HG02973 (cell line): ENCODE measurements at regions not wholly inside any gene's neighbourhood (a gene's known extent, or its start where the extent isn't known, plus 50 kb on each side); places are given as distances from the start of the nearest gene placed in this dataset.
"Not testable (repeated sequence)": the region's sequence is repeated elsewhere in the genome, so short reads cannot be mapped to it uniquely, and the experiment has no call there.

Experiments used
- ATAC-seq: cut with Tn5 transposase; IDR thresholded peaks from one replicate; pipeline ENCODE4 v1.9.1; 2021; ENCODE audit warnings: moderate library complexity; ENCODE audit not compliant: unreplicated experiment

GRCh38 chr10:3255075-3255474 is 82.5 kb upstream of the PITRM1 start:
- no peak for ATAC-seq

DNA sequence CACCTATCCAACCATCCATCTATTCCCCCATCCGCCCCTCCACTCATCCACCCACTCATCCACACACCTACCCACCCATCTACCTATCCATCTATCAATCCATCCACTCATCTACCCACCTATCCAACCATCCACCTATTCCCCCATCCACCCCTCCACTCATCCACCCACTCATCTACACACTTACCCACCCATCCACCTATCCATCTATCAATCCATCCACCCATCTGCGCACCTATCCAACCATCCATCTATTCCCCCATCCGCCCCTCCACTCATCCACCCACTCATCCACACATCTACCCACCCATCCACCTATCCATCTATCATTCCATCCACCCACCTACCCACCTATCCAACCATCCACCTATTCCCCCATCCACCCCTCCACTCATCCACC is 81.4 kb upstream of the PITRM1 start:
- not testable (repeated sequence) for ATAC-seq

DNA sequence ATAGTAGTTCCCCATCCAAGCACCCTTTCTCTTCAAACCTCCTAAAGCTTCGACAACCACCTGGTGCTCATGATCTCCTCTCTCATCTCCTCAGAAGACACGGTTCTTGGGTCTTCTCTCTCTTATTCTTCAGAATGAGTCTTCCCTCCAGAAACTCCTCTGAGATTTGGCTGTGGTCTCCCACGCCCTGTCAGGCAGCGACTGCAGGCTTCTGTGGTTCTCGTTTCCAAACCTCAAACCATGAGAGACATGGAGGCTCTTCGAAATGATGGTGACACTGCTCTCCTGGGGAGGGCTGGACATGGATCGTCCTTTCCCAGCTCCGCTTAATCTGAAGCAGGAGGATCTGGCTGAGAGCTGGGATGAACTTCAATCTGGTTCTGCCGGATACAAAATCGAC is 78.6 kb upstream of the PITRM1 start:
- ATAC-seq: no peak

DNA sequence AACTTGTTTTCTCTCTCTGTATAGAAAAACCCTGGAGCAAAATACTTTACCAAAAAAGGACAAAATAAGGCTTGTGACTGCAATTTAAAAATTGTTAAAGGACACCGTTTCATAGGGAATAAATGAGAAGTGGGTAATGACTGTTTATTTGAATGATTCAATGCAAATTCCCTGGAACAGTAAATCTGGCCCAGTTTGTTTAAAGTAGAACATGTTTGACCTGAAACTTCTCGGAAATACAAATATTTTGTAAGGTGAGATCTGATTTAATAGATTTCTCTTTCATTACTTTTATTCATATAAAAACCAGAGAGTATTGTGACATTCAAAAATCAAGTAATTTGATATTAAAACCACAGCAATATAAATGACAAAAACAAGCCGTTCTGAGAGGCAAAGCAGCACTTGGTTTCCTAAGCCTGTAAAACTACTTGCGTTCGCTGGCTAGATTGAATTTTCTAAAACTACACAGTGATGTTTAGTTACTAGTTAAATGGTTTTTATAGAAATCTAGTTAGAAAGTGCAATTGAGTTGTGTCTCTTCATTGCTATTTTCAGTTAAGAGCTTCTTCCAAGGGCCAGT is 76.8 kb upstream of the PITRM1 start:
- no peak for ATAC-seq

DNA sequence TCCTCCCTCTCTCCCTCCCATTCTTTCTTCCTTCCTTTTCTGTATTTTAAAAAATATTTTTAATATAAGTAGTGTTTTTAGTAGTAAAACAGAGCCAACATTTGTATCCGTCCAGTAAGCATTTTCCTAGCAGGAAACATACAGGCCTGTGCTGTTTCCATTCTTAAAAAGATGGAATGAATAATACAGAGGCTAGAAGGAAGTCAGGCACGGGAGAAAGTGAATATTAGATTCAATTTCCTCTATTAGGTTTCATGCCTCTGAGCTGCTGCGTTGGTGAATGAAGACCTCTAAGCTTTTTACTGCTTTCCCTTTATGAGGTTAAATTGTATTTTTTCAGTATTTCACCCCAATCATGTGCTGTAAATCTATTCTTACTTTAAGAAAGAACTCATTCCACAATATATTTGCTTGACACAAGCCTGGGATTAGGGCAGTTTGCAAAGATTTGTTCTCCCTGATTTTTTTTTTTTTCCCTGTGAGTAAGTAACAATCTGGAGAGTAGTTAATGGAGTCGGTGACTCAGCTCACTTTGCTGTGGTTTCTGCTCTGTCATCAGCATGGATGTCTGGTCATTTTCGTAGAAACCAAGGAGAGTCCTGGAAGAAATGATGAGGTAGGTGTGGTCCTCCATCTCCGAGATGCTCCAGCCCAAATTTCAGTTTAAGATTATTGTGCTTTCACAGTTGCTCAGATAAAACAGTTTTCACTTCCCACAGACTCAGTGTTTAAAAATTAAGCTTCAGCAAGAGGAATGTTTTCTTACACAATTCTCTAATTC is 76.1 kb upstream of the PITRM1 start:
- ATAC-seq: no peak

GRCh38 chr10:3245395-3245794 is 72.8 kb upstream of the PITRM1 start:
- ATAC-seq: no peak

DNA sequence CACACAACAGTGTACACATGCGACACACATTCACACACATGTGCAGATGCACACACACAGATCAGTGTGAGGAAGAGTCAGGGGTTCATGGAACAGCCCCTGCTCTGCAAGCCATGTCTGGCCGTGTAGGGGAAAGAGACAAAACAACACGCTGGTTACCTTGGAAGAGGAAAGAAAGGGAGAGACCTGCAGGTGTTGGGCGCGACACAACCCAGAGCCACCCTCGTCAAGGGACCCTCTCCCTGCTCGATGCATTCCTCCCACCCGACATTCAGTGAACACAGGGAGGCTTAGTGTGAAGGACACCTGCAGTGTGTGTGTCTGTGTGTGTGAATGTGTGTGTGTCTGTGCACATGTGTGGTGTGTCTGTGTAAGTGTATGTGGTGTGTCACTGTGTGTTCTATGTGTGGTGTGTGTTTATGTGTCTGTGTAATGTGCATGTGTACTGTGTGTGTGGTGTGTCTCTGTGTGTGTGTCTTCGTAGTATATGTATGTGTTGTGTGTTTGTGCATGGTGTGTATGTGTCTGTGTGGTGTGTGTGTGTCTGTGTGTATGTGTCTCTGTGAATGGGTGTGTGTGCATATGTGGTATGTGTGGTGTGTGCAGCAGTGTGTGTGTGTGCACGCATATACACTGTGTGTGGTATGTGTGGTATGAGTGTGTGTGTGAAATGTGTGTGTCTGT is 69.5 kb upstream of the PITRM1 start:
- ATAC-seq: no peak

GRCh38 chr10:3241274-3241921 is 68.8 kb upstream of the PITRM1 start:
- no peak for ATAC-seq

- no peak for ATAC-seq
Observed at GRCh38 chr10:3239920-3240894, 67.6 kb upstream of the PITRM1 start.

DNA sequence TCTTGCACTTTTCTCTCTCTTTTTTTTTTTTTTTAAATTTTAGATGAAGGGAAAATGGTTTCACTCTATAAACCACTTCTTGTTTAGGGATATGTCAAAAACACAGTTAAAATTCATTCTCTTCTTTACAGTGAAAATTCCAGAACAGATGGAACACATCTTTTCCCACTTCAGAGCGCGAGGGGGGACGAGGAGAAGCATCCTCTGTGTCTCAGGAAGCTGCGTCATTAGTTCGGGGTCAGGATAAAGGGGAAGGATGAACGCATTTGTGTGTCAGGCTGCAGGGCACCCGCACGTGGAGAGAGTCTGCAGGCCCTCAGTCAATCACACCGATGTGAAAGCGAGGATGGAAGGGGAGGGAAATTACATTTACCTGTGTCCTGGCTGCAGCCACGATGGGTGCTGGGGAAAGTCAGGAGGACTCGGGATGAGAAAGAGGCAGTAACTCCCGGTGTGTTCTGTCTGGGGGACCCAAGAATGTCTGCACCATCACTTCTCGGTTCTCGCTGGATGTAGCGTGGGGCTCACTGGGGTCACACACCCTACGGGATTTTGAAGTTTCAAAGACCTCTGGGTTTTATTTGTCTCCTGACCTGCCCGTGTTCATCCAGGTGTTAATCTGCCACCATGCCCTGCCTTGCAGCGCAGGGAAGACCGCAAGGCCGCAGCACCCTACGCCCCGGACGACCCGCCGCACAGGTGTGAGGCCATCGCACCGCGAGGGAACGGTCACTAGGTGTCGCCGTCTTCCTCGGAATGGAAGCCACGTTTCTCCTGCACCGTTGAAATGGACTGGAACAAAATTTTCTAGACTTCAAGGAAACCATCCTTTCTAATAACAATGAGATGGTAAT is 66.7 kb upstream of the PITRM1 start:
- ATAC-seq: no peak

DNA sequence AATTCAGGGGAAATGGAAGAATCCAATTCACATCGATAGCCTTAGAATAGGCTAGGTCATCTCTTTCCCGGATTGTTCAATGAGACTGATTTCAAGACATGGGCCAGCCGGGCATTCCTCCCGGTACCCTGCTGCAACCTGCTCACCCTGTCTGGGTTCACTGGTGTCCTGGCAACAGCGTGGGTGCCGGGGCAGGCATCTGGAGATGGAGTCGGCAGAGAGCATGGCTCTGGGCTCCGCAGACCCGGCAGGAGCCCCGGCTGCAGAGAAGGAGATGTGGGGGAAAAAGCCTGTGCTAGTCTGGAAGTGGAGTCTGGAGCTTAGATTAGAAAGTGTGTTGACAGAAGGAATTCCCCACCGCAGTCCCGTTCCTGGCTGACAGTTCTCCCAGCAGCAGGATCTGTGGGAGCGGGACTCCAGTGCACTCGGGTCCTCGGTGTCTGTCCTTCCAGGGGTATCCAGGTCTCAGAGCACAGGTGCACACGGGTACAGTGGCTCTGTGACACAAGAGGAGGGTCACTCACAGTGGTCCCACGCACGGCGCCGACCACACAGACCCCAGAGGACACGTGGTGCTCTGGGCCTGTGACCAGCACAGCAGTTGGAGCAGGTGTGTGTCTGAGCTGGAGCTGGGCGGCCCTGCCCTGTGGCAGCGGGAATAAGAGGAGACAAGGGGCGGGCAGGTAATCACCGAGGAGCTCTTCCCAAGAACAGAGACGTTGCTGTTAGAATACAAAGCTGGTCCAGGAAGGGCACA is 65.7 kb upstream of the PITRM1 start:
- ATAC-seq: no peak

GRCh38 chr10:3237530-3237929 is 64.9 kb upstream of the PITRM1 start:
- no peak for ATAC-seq

DNA sequence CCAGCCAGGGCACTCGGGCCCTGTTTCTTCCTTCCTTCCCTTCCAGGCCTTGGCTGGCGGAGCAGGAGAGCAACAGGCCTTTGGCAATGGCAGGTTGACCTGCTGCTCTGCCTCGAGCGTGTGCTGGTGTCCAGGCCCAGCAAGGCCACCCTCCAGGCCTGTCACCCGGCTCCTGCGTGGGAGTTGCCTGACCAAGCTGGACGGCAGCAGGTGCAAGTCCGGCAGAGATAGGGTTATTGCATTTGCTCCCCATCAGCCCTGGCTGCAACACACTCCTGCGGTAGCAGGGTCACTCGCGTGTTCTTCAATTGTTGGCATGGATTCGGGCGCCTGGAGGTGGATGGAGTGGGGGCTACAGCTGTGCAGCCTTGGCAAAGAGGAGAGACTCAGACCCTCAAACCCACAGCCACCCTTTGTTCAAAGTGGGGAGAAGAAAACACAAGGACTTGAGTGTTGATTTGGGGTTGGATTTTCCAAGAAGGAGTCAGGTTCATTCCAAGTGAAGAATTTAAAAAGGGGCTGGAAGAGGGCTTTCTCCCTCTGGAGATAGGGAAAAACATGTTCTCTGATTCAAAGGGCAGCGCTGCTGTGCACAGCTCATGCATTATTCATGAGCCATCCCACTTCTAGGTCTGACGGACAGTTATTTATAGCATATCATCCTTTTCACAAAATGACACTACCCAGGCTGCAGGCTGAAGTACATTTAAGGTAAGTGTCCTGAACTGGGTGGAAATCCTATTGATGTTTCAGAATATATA is 64.2 kb upstream of the PITRM1 start:
- ATAC-seq: no peak

DNA sequence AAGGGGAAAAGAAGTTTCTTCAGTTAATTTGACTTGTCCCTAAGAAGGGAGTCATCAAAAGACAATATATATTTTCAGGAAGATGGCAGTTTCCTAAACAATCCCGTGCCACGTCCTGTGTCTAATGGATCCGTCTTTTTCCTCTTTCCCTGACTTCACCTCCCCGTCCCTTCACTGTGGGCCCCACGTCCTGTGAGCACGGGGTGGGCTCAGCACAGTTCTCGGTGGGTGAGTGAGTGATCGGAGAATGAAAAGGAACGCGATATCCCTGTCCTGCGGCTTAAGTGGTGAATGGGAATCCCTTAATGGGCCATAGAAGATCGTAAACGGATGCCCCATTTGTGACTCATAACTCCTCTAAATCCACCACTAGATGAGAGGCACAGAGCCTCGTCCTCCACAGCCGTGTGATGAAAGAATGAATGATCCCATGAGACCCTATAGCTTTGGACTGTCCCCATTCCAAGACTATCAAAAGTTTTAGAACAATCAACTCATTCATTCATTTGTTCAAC is 63.5 kb upstream of the PITRM1 start:
- ATAC-seq: no peak

DNA sequence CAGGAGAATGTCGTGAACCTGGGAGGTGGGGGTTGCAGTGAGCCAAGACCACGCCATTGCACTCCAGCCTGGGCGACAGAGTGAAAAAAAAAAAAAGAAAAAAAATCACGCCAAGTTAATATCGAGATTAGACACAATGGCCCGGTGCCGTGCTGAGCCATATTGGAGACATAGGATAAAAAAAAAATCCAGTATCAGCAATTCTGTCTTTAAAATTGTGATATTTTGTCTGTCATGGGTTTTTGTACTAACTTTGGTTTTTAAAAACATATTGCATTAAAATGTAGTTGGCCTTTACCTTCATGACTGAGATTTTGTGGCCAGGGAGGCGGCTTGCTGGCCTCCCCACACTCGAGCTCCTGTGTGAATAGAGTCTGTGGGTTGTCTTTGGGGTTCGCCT is 62.8 kb upstream of the PITRM1 start:
- no peak for ATAC-seq

DNA sequence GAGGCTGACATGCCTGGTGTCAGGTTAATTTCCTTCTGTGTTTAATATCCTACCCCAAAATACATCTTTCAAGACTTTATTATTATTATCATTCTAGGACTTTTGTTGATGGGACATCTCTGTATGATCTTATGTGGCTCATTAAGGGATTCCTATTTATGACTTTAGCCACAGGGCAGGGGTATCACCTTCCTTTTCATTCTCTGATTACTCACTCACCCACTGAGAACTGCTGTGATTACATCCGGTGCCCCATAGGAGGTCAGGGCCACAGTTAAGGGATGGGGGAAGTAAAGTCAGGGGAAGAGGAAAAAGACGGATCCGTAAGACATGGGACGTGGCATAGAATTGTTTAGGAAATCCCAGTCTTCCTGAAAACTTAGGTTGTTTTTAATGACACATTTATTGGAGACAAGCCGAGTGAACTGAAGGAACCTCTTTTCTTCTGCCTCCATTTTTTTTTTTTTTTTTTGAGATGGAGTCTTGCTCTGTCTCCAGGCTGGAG is 61.0 kb upstream of the PITRM1 start:
- ATAC-seq: no peak

DNA sequence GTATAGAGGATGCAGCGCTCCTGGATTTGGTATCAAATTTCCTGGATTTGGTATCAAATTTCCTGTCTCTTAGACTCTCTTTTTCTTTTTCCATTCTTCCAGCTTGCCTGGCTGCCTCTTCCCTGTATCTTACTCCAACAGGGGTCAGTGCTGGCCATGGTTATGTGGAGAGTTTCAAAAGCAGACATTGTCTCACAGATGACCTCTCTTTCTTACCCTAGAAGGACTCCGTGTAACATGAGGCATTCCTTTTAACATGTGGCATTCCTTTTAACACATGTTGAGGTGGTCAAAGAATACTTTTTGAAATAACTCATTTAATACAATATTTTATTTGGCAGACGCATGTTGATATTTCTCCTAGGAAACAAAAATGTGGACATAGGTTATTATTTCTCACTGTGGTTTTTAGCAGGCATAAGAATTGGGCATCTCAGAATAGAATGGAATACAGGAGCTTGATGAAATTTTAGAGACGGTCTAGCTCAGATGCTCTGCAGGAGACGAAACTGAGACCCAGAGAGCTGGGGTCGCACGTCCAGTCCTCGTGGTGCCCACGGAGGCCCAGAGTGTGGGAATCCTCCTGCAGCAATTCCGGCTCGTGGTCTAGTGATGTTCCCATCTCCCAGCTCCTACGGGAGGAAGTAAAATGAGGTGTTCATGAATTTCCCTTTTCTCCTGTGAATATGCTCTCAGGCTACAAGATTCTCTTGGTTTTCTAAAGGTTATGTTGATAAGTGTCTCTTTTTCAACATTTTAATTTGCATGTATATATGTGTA is 59.6 kb upstream of the PITRM1 start:
- ATAC-seq: no peak
